NCI-H2227 (cell line): ENCODE measurements at regions not wholly inside any gene's neighbourhood (a gene's known extent, or its start where the extent isn't known, plus 50 kb on each side); places are given as distances from the start of the nearest gene placed in this dataset.
"Not testable (repeated sequence)": the region's sequence is repeated elsewhere in the genome, so short reads cannot be mapped to it uniquely, and the experiment has no call there.

Source experiments
- DNase-seq: peaks from one replicate; lab custom pipeline; 2025; ENCODE audit not compliant: unreplicated experiment; lab: John Stamatoyannopoulos, UW

GRCh38 chr10:84571146-84571545 lies 242.8 kb downstream of the CCSER2 start:
- no peak for DNase-seq

GRCh38 chr10:84574102-84574501 lies 245.7 kb downstream of the CCSER2 start:
- no peak for DNase-seq

GRCh38 chr10:84581976-84582375 lies 253.6 kb downstream of the CCSER2 start:
- DNase-seq: no peak

GRCh38 chr10:84583501-84583900 lies 255.1 kb downstream of the CCSER2 start:
- no peak for DNase-seq

DNA sequence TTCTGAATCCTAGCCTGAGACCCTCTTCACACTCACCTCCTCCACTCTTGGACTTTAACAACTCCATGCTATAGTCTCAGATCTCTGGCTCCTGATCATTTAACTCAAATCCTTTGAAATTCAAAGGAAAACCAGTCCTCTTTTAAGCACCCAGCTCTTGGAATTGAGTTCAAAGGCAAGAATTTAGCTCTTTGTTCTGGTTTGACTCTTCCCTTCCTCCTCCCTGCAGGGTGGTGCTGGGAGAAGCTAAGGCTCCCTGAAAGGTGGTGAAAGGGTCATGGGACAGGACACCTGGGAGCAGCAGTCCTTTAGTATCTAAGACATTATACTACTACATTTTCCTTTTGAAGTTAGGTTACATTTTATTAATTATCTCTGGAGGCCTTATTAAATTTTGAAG lies 259.4 kb downstream of the CCSER2 start:
- DNase-seq: no peak

DNA sequence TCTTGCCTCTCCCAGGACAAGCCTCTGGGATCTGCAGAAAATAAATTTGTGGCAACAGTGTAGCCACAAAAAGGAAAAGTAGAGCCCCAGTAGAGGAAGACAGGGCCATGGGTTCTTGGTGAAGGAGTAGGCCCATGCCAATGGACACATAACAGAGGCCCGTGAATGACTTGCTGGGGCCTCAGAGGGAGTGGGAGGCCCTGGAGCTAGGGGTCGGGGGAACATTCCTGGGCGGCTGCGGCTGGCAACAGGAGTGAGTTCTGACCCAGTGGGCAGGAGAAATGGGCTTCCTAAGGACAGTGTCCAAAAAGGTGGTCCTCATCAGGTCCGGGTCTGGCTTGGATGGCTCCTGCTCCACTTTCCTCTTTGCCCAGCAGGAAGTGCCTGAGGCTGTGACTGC lies 260.0 kb downstream of the CCSER2 start:
- DNase-seq: no peak

GRCh38 chr10:84588971-84589370 lies 260.6 kb downstream of the CCSER2 start:
- no peak for DNase-seq

DNA sequence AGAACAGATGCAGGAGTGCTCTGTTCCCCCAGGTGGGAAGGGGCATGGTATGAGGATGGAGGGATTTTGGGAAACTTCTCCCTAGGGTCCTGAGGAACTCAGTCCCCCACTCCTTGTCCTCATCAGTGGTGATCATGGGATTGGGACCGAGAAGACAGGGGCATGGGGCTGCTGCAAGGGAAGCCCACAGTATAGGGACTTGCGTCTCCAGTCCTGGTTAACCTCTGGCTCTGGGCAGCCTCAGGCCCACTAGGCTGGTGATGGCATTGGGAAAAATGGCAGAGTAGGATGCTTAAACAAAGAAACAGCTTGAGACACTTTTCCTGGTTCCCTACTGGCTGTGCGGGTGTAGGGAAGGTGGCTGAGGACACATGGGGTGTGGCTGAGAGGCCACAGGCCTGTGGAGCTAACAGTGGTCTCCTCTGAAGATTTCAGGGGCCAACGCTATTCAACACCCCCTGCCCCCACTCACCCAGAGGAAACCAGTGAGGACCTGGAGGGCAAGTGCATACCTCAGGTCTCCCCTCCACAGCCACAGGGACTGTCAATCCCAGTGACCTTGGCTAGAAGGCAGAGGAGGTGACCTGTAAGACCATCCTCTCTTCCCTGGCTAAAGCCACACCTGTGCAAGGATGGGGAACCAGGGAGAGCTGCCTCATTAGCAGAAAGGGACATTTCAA lies 261.3 kb downstream of the CCSER2 start:
- no peak for DNase-seq

DNA sequence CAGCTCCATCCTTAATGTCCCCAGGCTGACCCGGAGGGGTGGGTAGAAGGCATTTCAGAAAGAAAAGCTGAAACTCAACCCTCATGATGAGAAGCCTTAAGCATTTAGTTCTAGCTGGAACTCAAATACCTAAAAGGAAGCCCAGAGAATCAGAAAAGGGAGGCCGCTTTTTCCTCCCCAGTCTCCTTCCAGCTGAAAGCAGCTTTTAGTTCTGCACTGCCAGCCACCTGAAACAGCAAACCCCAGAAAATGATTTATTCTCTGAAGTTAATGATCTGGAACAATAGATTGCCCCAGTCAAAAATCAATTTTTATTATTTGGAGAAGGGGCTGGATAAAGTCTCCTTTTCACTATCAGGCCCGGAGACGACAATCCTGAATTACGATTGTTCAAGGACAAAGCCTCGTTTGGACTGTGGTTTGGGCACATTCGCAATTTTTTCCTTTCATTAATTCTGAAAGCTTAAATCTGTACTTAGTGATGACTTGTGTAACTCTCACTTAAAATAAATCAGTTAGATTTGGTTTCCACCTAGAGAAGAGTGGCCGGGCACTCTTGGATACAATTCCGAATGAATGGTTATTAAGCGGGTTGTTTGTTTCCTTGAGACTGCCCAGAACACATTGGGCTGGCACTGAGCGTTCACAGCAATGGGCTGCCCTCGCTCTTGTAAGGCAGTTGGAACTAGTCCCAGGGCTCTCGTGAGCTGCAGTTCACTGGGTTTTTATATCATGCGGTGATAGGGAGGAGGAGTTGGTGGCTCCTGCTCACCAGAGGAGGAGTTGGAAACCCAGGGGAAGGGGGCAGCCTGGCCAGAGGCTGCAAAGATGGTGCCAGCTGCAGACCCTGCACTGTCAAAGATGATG lies 262.2 kb downstream of the CCSER2 start:
- no peak for DNase-seq

DNA sequence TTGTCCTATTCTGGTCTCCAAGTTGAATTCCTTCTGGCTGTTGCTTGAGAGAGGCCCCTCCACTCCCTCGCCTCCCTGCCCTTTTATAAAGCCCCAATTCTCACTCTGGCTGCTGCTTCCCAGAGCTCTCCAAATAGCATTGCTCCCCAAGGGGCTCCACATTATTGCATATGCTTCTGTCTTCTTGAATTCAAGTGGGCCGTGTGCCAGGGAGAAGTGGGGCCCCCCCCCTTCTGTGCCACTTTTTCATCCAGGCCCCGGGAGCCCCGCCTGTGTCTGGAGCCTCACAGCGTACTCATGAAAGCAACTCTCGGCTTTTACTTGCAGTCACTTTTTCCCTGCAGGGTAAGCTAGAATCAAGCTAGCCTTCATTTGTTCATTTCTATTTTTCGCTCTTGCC lies 265.1 kb downstream of the CCSER2 start:
- DNase-seq: no peak

- DNase-seq: no peak
These were observed 268.2 kb downstream of the CCSER2 start for GRCh38 chr10:84596585-84596984.

- no peak for DNase-seq
These were observed 270.9 kb downstream of the CCSER2 start for GRCh38 chr10:84599254-84599653.

DNA sequence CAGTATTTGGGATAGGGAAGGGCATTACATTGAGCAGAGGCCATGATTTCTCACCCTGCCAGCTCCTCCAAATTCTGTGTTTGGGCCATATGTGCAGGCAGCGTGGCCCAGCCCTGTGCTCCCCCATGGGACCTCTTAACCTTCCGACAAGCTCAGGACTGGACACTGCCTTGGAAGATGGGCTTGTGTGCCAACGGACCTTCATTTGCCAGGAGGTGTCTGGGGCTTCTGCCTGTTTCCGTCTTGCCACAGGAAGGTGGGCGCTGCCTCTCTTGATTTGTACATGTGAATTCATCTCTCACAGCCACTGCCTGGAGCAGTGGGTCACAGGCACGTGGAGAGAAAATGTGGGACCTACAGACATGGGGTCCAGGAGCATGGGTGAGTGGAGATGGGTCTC lies 272.6 kb downstream of the CCSER2 start:
- DNase-seq: no peak

DNA sequence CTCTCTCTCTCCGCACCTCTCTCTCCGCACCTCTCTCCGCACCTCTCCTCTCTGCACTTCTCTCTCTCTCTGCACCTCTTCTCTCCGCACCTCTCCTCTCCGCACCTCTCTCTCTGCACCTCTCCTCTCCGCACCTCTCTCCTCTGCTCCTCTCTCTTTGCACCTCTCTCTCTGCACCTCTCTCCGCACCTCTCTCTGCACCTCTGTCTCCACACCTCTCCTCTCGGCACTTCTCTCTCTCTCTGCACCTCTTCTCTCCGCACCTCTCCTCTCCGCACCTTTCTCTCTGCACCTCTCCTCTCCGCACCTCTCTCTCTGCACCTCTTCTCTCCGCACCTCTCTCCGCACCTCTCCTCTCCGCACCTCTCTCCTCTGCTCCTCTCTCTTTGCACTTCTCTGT lies 274.2 kb downstream of the CCSER2 start:
- DNase-seq: not testable (repeated sequence)

DNA sequence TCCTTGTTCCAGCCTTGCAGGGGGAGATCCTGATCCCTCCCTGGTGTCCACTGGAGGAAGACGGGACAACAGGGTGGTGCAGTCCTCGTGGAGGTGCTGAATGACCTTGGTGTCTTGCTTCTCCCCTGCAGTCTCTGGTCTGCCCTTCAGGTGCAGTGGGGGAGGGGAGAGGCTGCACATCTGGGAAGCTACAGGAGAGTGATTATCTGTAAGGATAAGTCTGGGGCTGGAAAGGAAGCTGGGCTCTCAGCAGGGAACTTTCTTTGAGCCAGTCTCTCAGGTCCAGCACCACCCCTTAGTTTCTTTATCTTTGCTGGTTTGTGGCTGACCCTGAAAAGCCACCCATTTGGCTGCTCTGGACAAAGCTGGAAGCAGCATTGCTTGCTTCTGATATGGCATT lies 275.6 kb downstream of the CCSER2 start:
- DNase-seq: no peak

DNA sequence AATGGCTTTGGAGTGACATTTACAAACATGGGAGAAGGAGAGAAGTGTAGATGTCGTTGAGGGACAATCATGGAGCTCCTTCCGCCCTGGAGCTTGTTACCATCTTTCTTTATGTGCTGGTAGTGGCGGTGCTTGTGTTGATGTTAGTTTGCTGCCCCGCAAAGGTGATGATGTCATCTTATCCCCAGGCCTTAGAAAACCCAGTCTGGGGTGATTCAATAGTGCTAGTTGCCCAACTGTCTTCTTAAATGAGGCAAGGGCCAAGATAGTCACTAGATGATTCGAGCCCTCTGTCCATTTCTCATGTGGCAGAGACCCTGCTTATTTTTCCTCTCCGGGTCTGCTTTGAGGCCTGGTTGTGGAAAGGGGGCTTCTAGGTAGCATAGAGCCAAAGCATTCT lies 277.4 kb downstream of the CCSER2 start:
- DNase-seq: no peak

DNA sequence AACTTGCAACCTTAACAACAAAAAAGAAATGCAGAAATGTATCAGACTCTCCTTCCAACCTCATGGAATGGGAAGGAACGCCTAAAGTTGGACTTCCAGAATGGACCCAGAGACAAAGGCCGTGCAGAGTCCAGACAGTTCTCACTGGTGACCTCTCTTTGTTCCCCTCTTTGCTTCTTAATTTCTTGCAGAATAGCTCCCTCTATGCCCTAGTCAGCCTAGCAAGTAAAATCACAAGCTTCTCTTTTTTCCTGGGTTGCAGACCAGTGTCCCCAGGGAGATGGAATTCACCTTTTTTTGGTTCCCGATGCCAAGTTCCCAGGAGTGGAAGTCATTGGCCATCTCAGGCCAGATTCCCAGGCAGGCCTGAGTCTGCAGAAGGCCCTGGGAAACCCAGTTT lies 278.0 kb downstream of the CCSER2 start:
- DNase-seq: no peak

GRCh38 chr10:84607044-84607443 lies 278.7 kb downstream of the CCSER2 start:
- no peak for DNase-seq

DNA sequence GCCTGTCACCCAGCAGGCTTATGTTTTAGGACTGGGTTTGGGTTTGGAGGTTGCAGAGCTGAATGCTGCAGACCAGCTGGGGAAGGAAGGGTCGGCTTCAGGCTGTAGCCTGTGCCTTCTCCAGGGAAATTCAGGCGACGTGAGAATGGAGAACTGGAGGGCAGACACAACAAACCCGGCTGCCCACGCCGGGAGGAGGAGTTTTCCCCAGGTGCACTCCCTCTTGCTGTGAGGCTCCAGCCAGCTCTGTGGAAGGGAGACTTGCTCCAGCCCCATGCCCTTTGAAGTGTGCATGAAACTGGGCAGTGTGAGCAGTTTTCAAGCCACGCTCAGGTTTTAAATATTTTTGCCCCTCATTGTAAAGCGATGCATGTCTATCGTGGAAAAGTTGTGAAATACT lies 279.1 kb downstream of the CCSER2 start:
- no peak for DNase-seq

DNA sequence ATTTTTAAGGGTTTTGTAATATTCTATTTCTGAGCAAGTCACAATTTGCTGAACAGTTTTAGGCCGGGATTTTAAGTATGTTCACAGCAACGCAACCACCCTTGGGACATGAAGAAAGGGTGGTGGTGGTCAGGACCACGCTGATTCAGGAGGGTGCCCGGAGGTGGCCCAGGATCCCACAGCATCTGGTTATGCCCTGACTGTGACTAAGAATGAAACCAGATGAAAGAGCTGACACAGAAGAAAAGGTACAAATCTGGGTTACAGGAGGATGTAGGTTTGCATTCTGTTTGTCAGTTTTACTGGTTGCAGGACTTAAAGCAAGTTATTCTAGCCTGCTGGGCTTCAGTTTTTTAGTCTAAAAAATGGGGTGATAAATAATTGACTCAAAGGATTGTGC lies 279.7 kb downstream of the CCSER2 start:
- no peak for DNase-seq

- DNase-seq: peak; percentile 62
These were observed 285.1 kb downstream of the CCSER2 start for GRCh38 chr10:84613336-84614021.
